DMS 273 (cell line): ENCODE measurements at regions not wholly inside any gene's neighbourhood (a gene's known extent, or its start where the extent isn't known, plus 50 kb on each side); places are given as distances from the start of the nearest gene placed in this dataset.
A peak's percentile ranks its signal among the peaks of the same experiment; 100 is the strongest.

Experiments
- DNase-seq: peaks from one replicate; lab custom pipeline; 2025; ENCODE audit not compliant: unreplicated experiment; lab: John Stamatoyannopoulos, UW

GRCh38 chr20:60310560-60311349 lies 352.5 kb downstream of the CDH26 start:
- peak; percentile 86 for DNase-seq

GRCh38 chr20:60313191-60313590 lies 355.0 kb downstream of the CDH26 start:
- DNase-seq: no peak

GRCh38 chr20:60313614-60314013 lies 355.4 kb downstream of the CDH26 start:
- no peak for DNase-seq

GRCh38 chr20:60314727-60315126 lies 356.5 kb downstream of the CDH26 start:
- no peak for DNase-seq

GRCh38 chr20:60316476-60317158 lies 358.4 kb downstream of the CDH26 start:
- DNase-seq: no peak

GRCh38 chr20:60317401-60317800 lies 359.2 kb downstream of the CDH26 start:
- peak; percentile 50 for DNase-seq

- no peak for DNase-seq
Observed at GRCh38 chr20:60321601-60322000, 363.4 kb downstream of the CDH26 start.

GRCh38 chr20:60326821-60327220 lies 368.6 kb downstream of the CDH26 start:
- DNase-seq: no peak

- no peak for DNase-seq
Observed at GRCh38 chr20:60327971-60328660, 369.9 kb downstream of the CDH26 start.

GRCh38 chr20:60330461-60330860 lies 372.2 kb downstream of the CDH26 start:
- DNase-seq: no peak

- no peak for DNase-seq
Observed at GRCh38 chr20:60331688-60332300, 373.6 kb downstream of the CDH26 start.

GRCh38 chr20:60332523-60332922 lies 374.3 kb downstream of the CDH26 start:
- no peak for DNase-seq

- DNase-seq: no peak
Observed at GRCh38 chr20:60334911-60335310, 376.7 kb downstream of the CDH26 start.

GRCh38 chr20:60338556-60338955 lies 380.3 kb downstream of the CDH26 start:
- DNase-seq: no peak

- DNase-seq: no peak
Observed at GRCh38 chr20:60339738-60340137, 381.5 kb downstream of the CDH26 start.

- DNase-seq: no peak
Observed at GRCh38 chr20:60340232-60340631, 382.0 kb downstream of the CDH26 start.

GRCh38 chr20:60341062-60341461 lies 382.8 kb downstream of the CDH26 start:
- no peak for DNase-seq

GRCh38 chr20:60345106-60345505 lies 386.9 kb downstream of the CDH26 start:
- peak; percentile 39 for DNase-seq

- no peak for DNase-seq
Observed at GRCh38 chr20:60349418-60349817, 391.2 kb downstream of the CDH26 start.

GRCh38 chr20:60352017-60352416 lies 393.8 kb downstream of the CDH26 start:
- DNase-seq: no peak

GRCh38 chr20:60352596-60352995 lies 394.4 kb downstream of the CDH26 start:
- DNase-seq: peak; percentile 56
